HT1080 (cell line): ENCODE measurements at regions not wholly inside any gene's neighbourhood (a gene's known extent, or its start where the extent isn't known, plus 50 kb on each side); places are given as distances from the start of the nearest gene placed in this dataset.

Source experiments
- DNase-seq: peaks from one replicate; pipeline ENCODE4 v3.0.0-alpha.2; 2015; ENCODE audit warnings: low read depth

GRCh38 chr9:77084094-77084493 is 64.6 kb downstream of the FOXB2 start:
- DNase-seq = no peak

DNA sequence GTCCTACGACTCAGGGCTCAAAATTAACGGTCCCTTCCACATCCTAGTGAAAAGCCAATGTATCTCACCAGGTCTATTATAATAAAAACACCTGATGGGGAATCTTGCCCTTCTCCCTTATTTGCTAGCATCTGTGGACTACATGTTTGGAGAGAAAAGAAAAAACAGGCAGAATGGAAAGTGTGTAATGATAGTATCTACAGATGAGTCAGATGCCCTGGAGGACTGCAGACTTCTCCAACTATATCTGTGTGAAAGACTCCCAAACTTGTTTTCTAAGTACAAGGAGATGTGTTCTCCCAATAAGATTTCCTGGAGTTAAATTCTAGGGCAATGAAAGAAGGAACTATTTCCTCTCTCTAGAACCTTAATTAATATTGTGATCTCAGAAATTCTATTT is 66.0 kb downstream of the FOXB2 start:
- no peak for DNase-seq

- no peak for DNase-seq
Measured at GRCh38 chr9:77087506-77087905, 68.1 kb downstream of the FOXB2 start.

- peak; percentile 13 for DNase-seq
Measured at GRCh38 chr9:77092536-77092935, 73.1 kb downstream of the FOXB2 start.

- no peak for DNase-seq
Measured at GRCh38 chr9:77094150-77094549, 74.7 kb downstream of the FOXB2 start.

DNA sequence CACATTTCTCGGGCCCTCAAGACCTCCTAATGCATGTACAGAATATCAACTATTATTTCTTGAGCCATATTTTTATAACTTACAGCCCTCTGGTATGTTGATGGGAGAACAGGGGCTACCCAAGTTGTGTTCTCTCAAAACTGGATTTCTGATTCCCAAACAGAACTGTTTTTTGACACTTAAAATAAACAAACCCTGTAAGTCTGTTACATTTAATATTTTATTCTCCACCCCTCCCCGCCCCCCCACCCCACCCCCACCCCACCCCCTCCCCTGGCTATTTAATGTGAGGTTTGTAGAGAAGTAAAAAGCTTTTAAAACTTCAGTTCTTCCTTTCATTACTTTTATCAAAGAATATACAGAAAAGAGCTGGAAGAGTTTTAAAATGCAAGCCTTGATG is 77.9 kb downstream of the FOXB2 start:
- DNase-seq = no peak

- DNase-seq = no peak
Measured at GRCh38 chr9:77099388-77099787, 77.9 kb upstream of the VPS13A start.

DNA sequence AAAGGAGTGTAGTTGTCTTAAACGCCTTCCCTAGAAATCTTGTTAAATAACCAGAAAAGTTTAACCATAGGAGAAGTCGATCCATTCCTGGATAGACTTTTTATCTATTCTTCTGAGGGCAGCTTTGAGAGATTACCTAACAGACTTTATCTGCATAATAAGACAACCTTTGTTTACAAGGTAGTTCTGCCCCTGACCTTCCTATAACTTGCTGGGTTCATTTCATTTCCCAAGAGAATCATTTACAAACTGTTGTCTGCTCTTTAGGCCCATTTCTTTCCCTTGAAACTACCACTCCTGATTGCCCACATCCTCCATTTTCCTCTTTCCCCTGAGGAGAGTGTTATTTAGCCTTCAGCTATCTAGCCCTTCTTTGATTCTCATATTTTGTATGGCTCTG is 65.9 kb upstream of the VPS13A start:
- DNase-seq = no peak

DNA sequence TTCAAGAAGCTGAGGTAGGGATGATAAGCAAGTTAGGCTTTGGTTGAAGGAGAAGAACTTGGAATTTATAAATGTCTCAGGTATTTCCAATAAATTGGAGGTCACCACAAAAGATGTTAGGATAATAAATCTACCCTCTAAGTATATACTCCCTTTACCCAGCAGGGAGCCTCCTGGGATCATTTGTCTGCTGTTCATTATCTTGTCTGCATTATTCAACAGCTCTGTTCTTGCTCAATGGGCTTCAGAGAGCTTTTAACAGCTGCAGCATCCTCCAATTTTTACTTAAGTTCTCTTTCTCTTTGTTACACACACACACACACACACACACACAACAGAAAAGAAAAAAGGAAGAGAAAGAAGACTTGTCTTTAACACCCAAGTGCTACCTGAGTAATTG is 51.7 kb upstream of the VPS13A start:
- DNase-seq = no peak

GRCh38 chr9:77127071-77127470 is 50.3 kb upstream of the VPS13A start:
- no peak for DNase-seq
